DND-41 (cell line): ENCODE measurements at regions not wholly inside any gene's neighbourhood (a gene's known extent, or its start where the extent isn't known, plus 50 kb on each side); places are given as distances from the start of the nearest gene placed in this dataset.

Experiments used
- ATAC-seq: fragments of 200-7000 bp; cut with Tn5 transposase; 3 replicates; pipeline ENCODE4 v1.9.1; 2021; ENCODE audit warnings: low read depth; ENCODE audit not compliant: insufficient read depth
- DNase-seq: peaks from one replicate; pipeline ENCODE4 v3.0.0-alpha.2; 2020
- H2AFZ ChIP-seq: 2 replicates; pipeline ENCODE4 v1.6.0; 2012; ENCODE audit warnings: low read depth, low read length
- H3K27ac ChIP-seq: 2 replicates; pipeline ENCODE4 v1.5.1; 2012; ENCODE audit warnings: low read length, inconsistent platforms
- H3K27me3 ChIP-seq: fragments of 200-600 bp; sonication (generic); 2 replicates; pipeline ENCODE4 v1.6.0; 2012; ENCODE audit warnings: low read length, mild to moderate bottlenecking, inconsistent platforms; ENCODE audit not compliant: insufficient read depth, poor library complexity
- H3K36me3 ChIP-seq: 2 replicates; pipeline ENCODE4 v1.5.1; 2012; ENCODE audit warnings: low read length, inconsistent platforms; ENCODE audit not compliant: insufficient read depth
- H3K4me1 ChIP-seq: 2 replicates; pipeline ENCODE4 v1.5.1; 2012; ENCODE audit warnings: mild to moderate bottlenecking, low read length; ENCODE audit not compliant: insufficient read depth
- H3K4me2 ChIP-seq: 2 replicates; pipeline ENCODE4 v1.6.0; 2012; ENCODE audit warnings: mild to moderate bottlenecking, moderate library complexity, low read length, inconsistent platforms; ENCODE audit not compliant: insufficient read depth
- H3K4me3 ChIP-seq, 2 experiments: fragments of 200-600 bp in 1 of 2; shearing (Covaris generic) in 1 of 2; 2 replicates each; pipeline ENCODE4 v1.5.1; 2012 to 2016; ENCODE audit warnings: inconsistent platforms in 2 of 2, low read length in 2 of 2, mild to moderate bottlenecking in 2 of 2, low read depth in 1 of 2, moderate library complexity in 1 of 2
- H3K79me2 ChIP-seq: 2 replicates; pipeline ENCODE4 v1.6.0; 2012; ENCODE audit warnings: low read length, inconsistent platforms; ENCODE audit not compliant: insufficient read depth
- H3K9ac ChIP-seq: 2 replicates; pipeline ENCODE4 v1.6.0; 2012; ENCODE audit warnings: low read depth, mild to moderate bottlenecking, inconsistent platforms, low read length, moderate library complexity
- H3K9me3 ChIP-seq: 2 replicates; pipeline ENCODE4 v1.5.1; 2012; ENCODE audit warnings: low read length, moderate library complexity, mild to moderate bottlenecking, inconsistent platforms; ENCODE audit not compliant: insufficient read depth, severe bottlenecking
- H4K20me1 ChIP-seq: 2 replicates; pipeline ENCODE4 v1.6.0; 2012; ENCODE audit warnings: low read length; ENCODE audit not compliant: insufficient read depth
- CTCF ChIP-seq: IDR thresholded peaks from 2 replicates; pipeline ENCODE4 v1.5.1; 2012; ENCODE audit warnings: borderline replicate concordance, low read length, moderate library complexity, mild to moderate bottlenecking; ENCODE audit not compliant: poor library complexity, severe bottlenecking; ENCODE audit errors: extremely low read depth
- EZH2 ChIP-seq: IDR thresholded peaks from 3 replicates; pipeline ENCODE4 v1.6.1; 2012; ENCODE audit warnings: borderline replicate concordance, low read depth, mild to moderate bottlenecking, moderate library complexity, low read length, inconsistent platforms; ENCODE audit not compliant: severe bottlenecking

- Histone ChIP-seq H3K27ac (no peak overlapping the region), H3K36me3 (no peaks in the 10 kb centered on the region), H3K79me2 (no peaks in the 10 kb centered on the region), H3K27me3 (no peaks in the 10 kb centered on the region), H3K9ac (no peak overlapping the region), H3K4me1 (no peaks in the 10 kb centered on the region), H2AFZ (no peak overlapping the region), H4K20me1 (no peaks in the 10 kb centered on the region), H3K4me2 (no peak overlapping the region), H3K9me3 (no peaks in the 10 kb centered on the region), H3K4me3 (no peak overlapping the region)
- ATAC-seq (no peak), DNase-seq (no peak)
- no peak for TF ChIP-seq CTCF
- no peak for TF ChIP-seq EZH2
Observed at GRCh38 chr4:188268131-188268908, 129.1 kb downstream of the TRIML1 start.

- ATAC-seq (no peak), DNase-seq (no peak)
- H3K27me3 ChIP-seq: no peaks in the 10 kb centered on the region
- H4K20me1 ChIP-seq: no peaks in the 10 kb centered on the region
- H3K79me2 ChIP-seq: no peaks in the 10 kb centered on the region
- H3K9me3 ChIP-seq: no peaks in the 10 kb centered on the region
- no peak overlapping the region for H2AFZ ChIP-seq
- TF ChIP-seq EZH2: no peak
- no peak for TF ChIP-seq CTCF
- no peak overlapping the region for H3K4me3 ChIP-seq
- H3K4me2 ChIP-seq: no peak overlapping the region
- H3K4me1 ChIP-seq: no peaks in the 10 kb centered on the region
- H3K27ac ChIP-seq: no peak overlapping the region
- no peaks in the 10 kb centered on the region for H3K36me3 ChIP-seq
- H3K9ac ChIP-seq: no peak overlapping the region
Observed at GRCh38 chr4:188270273-188271069, 131.2 kb downstream of the TRIML1 start.

- Histone ChIP-seq H3K27me3 (no peaks in the 10 kb centered on the region), H3K9ac (no peak overlapping the region), H4K20me1 (no peaks in the 10 kb centered on the region), H2AFZ (no peak overlapping the region), H3K4me3 (no peak overlapping the region), H3K9me3 (no peaks in the 10 kb centered on the region), H3K36me3 (no peaks in the 10 kb centered on the region), H3K4me1 (no peaks in the 10 kb centered on the region), H3K4me2 (no peak overlapping the region), H3K27ac (no peak overlapping the region), H3K79me2 (no peaks in the 10 kb centered on the region)
- TF ChIP-seq CTCF (no peak), EZH2 (no peak)
- DNase-seq (no peak), ATAC-seq (no peak)
Observed at GRCh38 chr4:188275686-188276085, 136.4 kb downstream of the TRIML1 start.
